GM12878 (cell line): ENCODE measurements at regions not wholly inside any gene's neighbourhood (a gene's known extent, or its start where the extent isn't known, plus 50 kb on each side); places are given as distances from the start of the nearest gene placed in this dataset.

Experiments
- ATAC-seq: fragments of 200-7000 bp; cut with Tn5 transposase; 3 replicates; pipeline ENCODE4 v1.9.1; 2020; ENCODE audit warnings: mild to moderate bottlenecking, moderate library complexity
- BruUV-seq: library from RNA; stranded (reverse); fragments of 400-500 nt; replicated peaks from 2 replicates; lab custom pipeline; 2021; lab: Mats Ljungman, UMichigan
- CTCF ChIA-PET: fragments of 300-600 bp; sonication (Branson Sonifier 250); formaldehyde crosslinking; extraction: SDS; loops from one replicate; lab custom pipeline; 2021; ENCODE audit warnings: inconsistent platforms; lab: Yijun Ruan, JAX
- POLR2A ChIA-PET: fragments of 350-600 bp; formaldehyde crosslinking; extraction: SDS; loops from one replicate; lab custom pipeline; 2021; ENCODE audit warnings: inconsistent platforms; lab: Charles Lee
- RAD21 ChIA-PET: fragments of 300-600 bp; sonication (Branson Sonifier 250); formaldehyde crosslinking; loops from one replicate; lab custom pipeline; 2023; ENCODE audit warnings: antibody characterized with exemption; ENCODE audit not compliant: unreplicated experiment; lab: Charles Lee
- SMC1A ChIA-PET: fragments of 300-600 bp; sonication (Branson Sonifier 250); formaldehyde crosslinking; loops from one replicate; lab custom pipeline; 2023; ENCODE audit not compliant: unreplicated experiment, uncharacterized antibody; lab: Charles Lee
- DNase-seq: peaks from one replicate; pipeline ENCODE4 v3.0.0-alpha.2; 2011; ENCODE audit warnings: low read depth, low spot score
- FAIRE-seq: peaks from 3 replicates; lab custom pipeline; 2011; peaks lifted over from hg19 to GRCh38; lab: Jason Lieb, UNC
- H2AFZ ChIP-seq: 2 replicates; pipeline ENCODE4 v1.6.0; 2011; ENCODE audit warnings: low read depth, low read length, control low read depth; ENCODE audit not compliant: control insufficient read depth
- H3K27ac ChIP-seq: 2 replicates; pipeline ENCODE4 v1.5.1; 2011; ENCODE audit warnings: control low read depth; ENCODE audit not compliant: control insufficient read depth, insufficient read depth
- H3K27me3 ChIP-seq, 2 experiments: replicated peaks in 1 of 2; 2 replicates each; pipeline versions ENCODE4 v1.6.0 to v1.6.1; 2011; ENCODE audit warnings: low read length in 1 of 2; ENCODE audit not compliant: control insufficient read depth in 2 of 2, insufficient read depth in 2 of 2
- H3K36me3 ChIP-seq, 2 experiments: 2 replicates each; pipeline ENCODE4 v1.5.1; 2011; ENCODE audit warnings: low read length in 1 of 2; ENCODE audit not compliant: control insufficient read depth in 2 of 2, insufficient read depth in 2 of 2
- H3K4me1 ChIP-seq: 2 replicates; pipeline ENCODE4 v1.6.1; 2011; ENCODE audit warnings: mild to moderate bottlenecking, low read length, moderate library complexity, mixed read lengths; ENCODE audit not compliant: control insufficient read depth, insufficient read depth
- H3K4me2 ChIP-seq: 2 replicates; pipeline ENCODE4 v1.6.0; 2011; ENCODE audit warnings: control low read depth; ENCODE audit not compliant: control insufficient read depth, insufficient read depth
- H3K4me3 ChIP-seq: fragments of 200-600 bp; sonication (generic); 2 replicates; pipeline ENCODE4 v1.5.1; 2016
- H3K79me2 ChIP-seq: 2 replicates; pipeline ENCODE4 v1.6.0; 2011; ENCODE audit warnings: low read length; ENCODE audit not compliant: control insufficient read depth, insufficient read depth
- H3K9ac ChIP-seq: 2 replicates; pipeline ENCODE4 v1.8.0; 2011; ENCODE audit warnings: low read length, control low read depth, mixed read lengths; ENCODE audit not compliant: control insufficient read depth, insufficient read depth
- H3K9me3 ChIP-seq: replicated peaks from 3 replicates; pipeline ENCODE4 v1.5.1; 2011; ENCODE audit warnings: mild to moderate bottlenecking, low read length; ENCODE audit not compliant: control insufficient read depth, insufficient read depth
- H4K20me1 ChIP-seq: 2 replicates; pipeline ENCODE4 v1.6.0; 2011; ENCODE audit not compliant: control insufficient read depth, insufficient read depth
- CBX3 ChIP-seq: fragments of 200-600 bp; sonication (generic); IDR thresholded peaks from 2 replicates; pipeline ENCODE4 v1.6.1; 2016; ENCODE audit warnings: low read depth, borderline replicate concordance
- DPF2 ChIP-seq: fragments of 450-650 bp; IDR thresholded peaks from 2 replicates; pipeline ENCODE4 v1.6.1; 2017; ENCODE audit warnings: mild to moderate bottlenecking
- EGR1 ChIP-seq, 2 experiments: IDR thresholded peaks; 1 replicate in 1 of 2; 2 replicates in 1 of 2; pipeline ENCODE4 v1.6.1; 2011 to 2012; ENCODE audit warnings: low read depth in 2 of 2, low read length in 2 of 2, borderline replicate concordance in 1 of 2, mild to moderate bottlenecking in 1 of 2, moderate library complexity in 1 of 2
- FOXM1 ChIP-seq: IDR thresholded peaks from 2 replicates; pipeline ENCODE4 v1.6.1; 2012; ENCODE audit warnings: low read depth, mild to moderate bottlenecking, inconsistent platforms, low read length, moderate library complexity
- NBN ChIP-seq: fragments of 450-650 bp; IDR thresholded peaks from 2 replicates; pipeline ENCODE4 v1.6.1; 2016
- NR2F1 ChIP-seq: fragments of 450-650 bp; conservative IDR thresholded peaks from 2 replicates; pipeline ENCODE4 v1.6.1; 2017; ENCODE audit warnings: mild to moderate bottlenecking
- NRF1 ChIP-seq: conservative IDR thresholded peaks from 2 replicates; pipeline ENCODE4 v1.6.1; 2011; ENCODE audit warnings: mild to moderate bottlenecking, low read depth, low read length, improper control_type of control experiment
- PML ChIP-seq: IDR thresholded peaks from 2 replicates; pipeline ENCODE4 v1.6.1; 2012; ENCODE audit warnings: low read length, inconsistent platforms
- POLR2A ChIP-seq: IDR thresholded peaks from 2 replicates; pipeline ENCODE4 v1.6.1; 2011; ENCODE audit warnings: low read depth, mild to moderate bottlenecking, low read length
- ZZZ3 ChIP-seq: IDR thresholded peaks from 2 replicates; pipeline ENCODE4 v1.6.1; 2011; ENCODE audit warnings: low read depth; ENCODE audit not compliant: control insufficient read depth, insufficient read length
- WGBS: methylation state at CpG from one replicate; pipeline ENCODE4 v1.1.6; 2016; ENCODE audit warnings: low lambda C conversion rate; ENCODE audit not compliant: insufficient replicate concordance, insufficient coverage; ENCODE audit errors: missing lambda C conversion rate; 5-methylcytosine and 5-hydroxymethylcytosine counted together
- in situ Hi-C: fragments of 300-500 bp; cut with MboI; formaldehyde crosslinking; loops from 9 replicates; pipeline ENCODE4 v1.14.3; 2018; ENCODE audit warnings: mixed read lengths
- intact Hi-C: fragments of 100-400 bp; cut with micrococcal nuclease; formaldehyde crosslinking; loops from one replicate; pipeline ENCODE4 v1.14.2; 2022; ENCODE audit not compliant: unreplicated experiment
- TF ChIP-seq, protein P1 (sequence below): fragments of 450-650 bp; IDR thresholded peaks from 2 replicates; pipeline ENCODE4 v1.6.1; 2017; ENCODE audit warnings: antibody characterized with exemption, mild to moderate bottlenecking, moderate library complexity
- TF ChIP-seq, protein P2 (sequence below): IDR thresholded peaks from 2 replicates; pipeline ENCODE4 v1.6.1; 2011; ENCODE audit warnings: low read depth, mild to moderate bottlenecking, low read length, moderate library complexity, borderline replicate concordance; ENCODE audit errors: extremely low read depth
- TF ChIP-seq, protein P3 (sequence below): IDR thresholded peaks from 2 replicates; pipeline ENCODE4 v1.6.1; 2012; ENCODE audit warnings: mild to moderate bottlenecking, low read depth, low read length
- TF ChIP-seq, protein P4 (sequence below): fragments of 450-650 bp; IDR thresholded peaks from 2 replicates; pipeline ENCODE4 v1.6.1; 2017; ENCODE audit warnings: low read depth, mild to moderate bottlenecking, moderate library complexity

DNA sequence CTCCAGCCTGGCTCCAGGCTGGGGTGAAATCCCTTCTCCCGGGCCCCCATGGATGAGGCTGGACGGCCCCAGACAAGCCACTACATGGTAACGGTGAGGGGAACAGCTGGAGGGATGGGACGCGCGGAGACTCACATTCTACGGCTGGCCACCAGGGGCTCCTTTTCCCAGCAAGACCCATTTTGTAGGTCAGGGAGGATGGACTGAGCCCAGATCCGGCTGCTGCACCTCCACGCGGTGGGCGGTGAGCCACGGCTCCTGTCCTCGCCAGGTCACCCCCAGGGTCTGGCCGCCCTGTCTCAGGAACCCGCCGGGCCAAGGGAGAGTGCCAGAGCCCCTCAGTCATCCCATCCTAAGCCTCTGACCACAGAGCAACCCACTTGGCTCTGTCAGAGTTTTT lies 75.0 kb upstream of the ACTRT2 start:
- Histone ChIP-seq H3K27me3 (no peaks in the 10 kb centered on the region), H3K36me3 (no peaks in the 10 kb centered on the region), H2AFZ (no peak overlapping the region), H4K20me1 (no peaks in the 10 kb centered on the region), H3K27ac (no peak overlapping the region), H3K4me2 (no peak overlapping the region), H3K79me2 (no peaks in the 10 kb centered on the region), H3K9ac (no peak overlapping the region), H3K4me3 (no peak overlapping the region), H3K4me1 (no peaks in the 10 kb centered on the region), H3K9me3 (peaks cover 3% of the 10 kb centered on the region; the same call in 1 of the 3 replicates)
- ChIA-PET POLR2A (no interaction called here), SMC1A (no interaction called here), RAD21 (no interaction called here), CTCF (no interaction called here)
- BruUV-seq = no TSS peak
- intact Hi-C loops (no loop called here), in situ Hi-C loops (no loop called here)
- TF ChIP-seq, protein P1, sequence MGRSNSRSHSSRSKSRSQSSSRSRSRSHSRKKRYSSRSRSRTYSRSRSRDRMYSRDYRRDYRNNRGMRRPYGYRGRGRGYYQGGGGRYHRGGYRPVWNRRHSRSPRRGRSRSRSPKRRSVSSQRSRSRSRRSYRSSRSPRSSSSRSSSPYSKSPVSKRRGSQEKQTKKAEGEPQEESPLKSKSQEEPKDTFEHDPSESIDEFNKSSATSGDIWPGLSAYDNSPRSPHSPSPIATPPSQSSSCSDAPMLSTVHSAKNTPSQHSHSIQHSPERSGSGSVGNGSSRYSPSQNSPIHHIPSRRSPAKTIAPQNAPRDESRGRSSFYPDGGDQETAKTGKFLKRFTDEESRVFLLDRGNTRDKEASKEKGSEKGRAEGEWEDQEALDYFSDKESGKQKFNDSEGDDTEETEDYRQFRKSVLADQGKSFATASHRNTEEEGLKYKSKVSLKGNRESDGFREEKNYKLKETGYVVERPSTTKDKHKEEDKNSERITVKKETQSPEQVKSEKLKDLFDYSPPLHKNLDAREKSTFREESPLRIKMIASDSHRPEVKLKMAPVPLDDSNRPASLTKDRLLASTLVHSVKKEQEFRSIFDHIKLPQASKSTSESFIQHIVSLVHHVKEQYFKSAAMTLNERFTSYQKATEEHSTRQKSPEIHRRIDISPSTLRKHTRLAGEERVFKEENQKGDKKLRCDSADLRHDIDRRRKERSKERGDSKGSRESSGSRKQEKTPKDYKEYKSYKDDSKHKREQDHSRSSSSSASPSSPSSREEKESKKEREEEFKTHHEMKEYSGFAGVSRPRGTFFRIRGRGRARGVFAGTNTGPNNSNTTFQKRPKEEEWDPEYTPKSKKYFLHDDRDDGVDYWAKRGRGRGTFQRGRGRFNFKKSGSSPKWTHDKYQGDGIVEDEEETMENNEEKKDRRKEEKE = no peak
- TF ChIP-seq NR2F1 = no peak
- TF ChIP-seq NBN = no peak
- no peak for TF ChIP-seq FOXM1
- TF ChIP-seq NRF1 = no peak
- TF ChIP-seq CBX3 = no peak
- no peak for TF ChIP-seq POLR2A
- TF ChIP-seq EGR1 (IDR thresholded peaks at IDR 0.05; ENCODE audit: borderline replicate concordance in 1 of 2, low read depth in 2 of 2, low read length in 2 of 2) = no peak
- no peak for TF ChIP-seq DPF2
- TF ChIP-seq, protein P2, sequence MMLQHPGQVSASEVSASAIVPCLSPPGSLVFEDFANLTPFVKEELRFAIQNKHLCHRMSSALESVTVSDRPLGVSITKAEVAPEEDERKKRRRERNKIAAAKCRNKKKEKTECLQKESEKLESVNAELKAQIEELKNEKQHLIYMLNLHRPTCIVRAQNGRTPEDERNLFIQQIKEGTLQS = no peak
- no peak for TF ChIP-seq ZZZ3
- TF ChIP-seq PML = no peak
- TF ChIP-seq, protein P3, sequence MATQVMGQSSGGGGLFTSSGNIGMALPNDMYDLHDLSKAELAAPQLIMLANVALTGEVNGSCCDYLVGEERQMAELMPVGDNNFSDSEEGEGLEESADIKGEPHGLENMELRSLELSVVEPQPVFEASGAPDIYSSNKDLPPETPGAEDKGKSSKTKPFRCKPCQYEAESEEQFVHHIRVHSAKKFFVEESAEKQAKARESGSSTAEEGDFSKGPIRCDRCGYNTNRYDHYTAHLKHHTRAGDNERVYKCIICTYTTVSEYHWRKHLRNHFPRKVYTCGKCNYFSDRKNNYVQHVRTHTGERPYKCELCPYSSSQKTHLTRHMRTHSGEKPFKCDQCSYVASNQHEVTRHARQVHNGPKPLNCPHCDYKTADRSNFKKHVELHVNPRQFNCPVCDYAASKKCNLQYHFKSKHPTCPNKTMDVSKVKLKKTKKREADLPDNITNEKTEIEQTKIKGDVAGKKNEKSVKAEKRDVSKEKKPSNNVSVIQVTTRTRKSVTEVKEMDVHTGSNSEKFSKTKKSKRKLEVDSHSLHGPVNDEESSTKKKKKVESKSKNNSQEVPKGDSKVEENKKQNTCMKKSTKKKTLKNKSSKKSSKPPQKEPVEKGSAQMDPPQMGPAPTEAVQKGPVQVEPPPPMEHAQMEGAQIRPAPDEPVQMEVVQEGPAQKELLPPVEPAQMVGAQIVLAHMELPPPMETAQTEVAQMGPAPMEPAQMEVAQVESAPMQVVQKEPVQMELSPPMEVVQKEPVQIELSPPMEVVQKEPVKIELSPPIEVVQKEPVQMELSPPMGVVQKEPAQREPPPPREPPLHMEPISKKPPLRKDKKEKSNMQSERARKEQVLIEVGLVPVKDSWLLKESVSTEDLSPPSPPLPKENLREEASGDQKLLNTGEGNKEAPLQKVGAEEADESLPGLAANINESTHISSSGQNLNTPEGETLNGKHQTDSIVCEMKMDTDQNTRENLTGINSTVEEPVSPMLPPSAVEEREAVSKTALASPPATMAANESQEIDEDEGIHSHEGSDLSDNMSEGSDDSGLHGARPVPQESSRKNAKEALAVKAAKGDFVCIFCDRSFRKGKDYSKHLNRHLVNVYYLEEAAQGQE = no peak
- TF ChIP-seq, protein P4, sequence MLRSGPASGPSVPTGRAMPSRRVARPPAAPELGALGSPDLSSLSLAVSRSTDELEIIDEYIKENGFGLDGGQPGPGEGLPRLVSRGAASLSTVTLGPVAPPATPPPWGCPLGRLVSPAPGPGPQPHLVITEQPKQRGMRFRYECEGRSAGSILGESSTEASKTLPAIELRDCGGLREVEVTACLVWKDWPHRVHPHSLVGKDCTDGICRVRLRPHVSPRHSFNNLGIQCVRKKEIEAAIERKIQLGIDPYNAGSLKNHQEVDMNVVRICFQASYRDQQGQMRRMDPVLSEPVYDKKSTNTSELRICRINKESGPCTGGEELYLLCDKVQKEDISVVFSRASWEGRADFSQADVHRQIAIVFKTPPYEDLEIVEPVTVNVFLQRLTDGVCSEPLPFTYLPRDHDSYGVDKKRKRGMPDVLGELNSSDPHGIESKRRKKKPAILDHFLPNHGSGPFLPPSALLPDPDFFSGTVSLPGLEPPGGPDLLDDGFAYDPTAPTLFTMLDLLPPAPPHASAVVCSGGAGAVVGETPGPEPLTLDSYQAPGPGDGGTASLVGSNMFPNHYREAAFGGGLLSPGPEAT = no peak
- ATAC-seq = no peak
- no peak for DNase-seq
- no peak for FAIRE-seq
- 56% methylated on average over 16 of the region's 16 CpGs for WGBS
